ENCODE measurements at regions not wholly inside any gene's neighbourhood (a gene's known extent, or its start where the extent isn't known, plus 50 kb on each side); places are given as distances from the start of the nearest gene placed in this dataset.

- no peak for DNase-seq (ENCODE audit: low read depth in 1 of 2, low spot score in 1 of 2)
These were observed 63.2 kb upstream of the PODXL start for GRCh38 chr7:131619336-131620305.

GRCh38 chr7:131618391-131618790, 62.0 kb upstream of the PODXL start:
- no peak for DNase-seq (ENCODE audit: low read depth in 1 of 2, low spot score in 1 of 2)

- DNase-seq (ENCODE audit: low read depth in 1 of 2, low spot score in 1 of 2): no peak
These were observed 60.2 kb upstream of the PODXL start for GRCh38 chr7:131616487-131617200.

- DNase-seq (ENCODE audit: low read depth in 1 of 2, low spot score in 1 of 2): no peak
These were observed 57.5 kb upstream of the PODXL start for GRCh38 chr7:131613909-131614308.

- no peak for DNase-seq (ENCODE audit: low read depth in 1 of 2, low spot score in 1 of 2)
These were observed 53.6 kb upstream of the PODXL start for GRCh38 chr7:131610007-131610406.

- no peak for DNase-seq (ENCODE audit: low read depth in 1 of 2, low spot score in 1 of 2)
These were observed 51.7 kb upstream of the PODXL start for GRCh38 chr7:131608116-131608500.

- DNase-seq (ENCODE audit: low read depth in 1 of 2, low spot score in 1 of 2): no peak
These were observed 51.1 kb upstream of the PODXL start for GRCh38 chr7:131607291-131608115.

- no peak for DNase-seq (ENCODE audit: low read depth in 1 of 2, low spot score in 1 of 2)
These were observed 50.2 kb upstream of the PODXL start for GRCh38 chr7:131606346-131607290.
